GM18498 (cell line): ENCODE measurements at regions not wholly inside any gene's neighbourhood (a gene's known extent, or its start where the extent isn't known, plus 50 kb on each side); places are given as distances from the start of the nearest gene placed in this dataset.

Experiments used
- ATAC-seq: cut with Tn5 transposase; IDR thresholded peaks from one replicate; pipeline ENCODE4 v1.9.1; 2021; ENCODE audit warnings: mild to moderate bottlenecking, moderate library complexity; ENCODE audit not compliant: unreplicated experiment

DNA sequence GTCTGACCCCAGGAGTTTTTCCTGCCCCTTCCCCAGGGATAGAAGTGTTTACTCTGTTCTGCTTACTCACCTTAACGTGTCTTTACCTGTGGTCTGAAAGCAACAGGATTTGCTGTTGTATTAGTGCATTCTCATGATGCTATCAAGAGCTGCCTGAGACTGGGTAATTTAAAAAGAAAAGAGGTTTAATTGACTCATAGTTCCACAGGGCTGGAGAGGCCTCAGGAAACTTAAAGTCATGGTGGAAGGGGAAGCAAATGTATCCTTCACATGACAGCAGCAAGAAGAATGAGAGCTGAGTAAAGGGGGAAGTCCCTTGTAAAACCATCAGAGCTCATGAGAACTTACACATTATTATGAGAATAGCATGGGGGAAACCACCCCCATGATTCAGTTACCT is 240.4 kb downstream of the SNAPC1 start:
- ATAC-seq, result no peak

DNA sequence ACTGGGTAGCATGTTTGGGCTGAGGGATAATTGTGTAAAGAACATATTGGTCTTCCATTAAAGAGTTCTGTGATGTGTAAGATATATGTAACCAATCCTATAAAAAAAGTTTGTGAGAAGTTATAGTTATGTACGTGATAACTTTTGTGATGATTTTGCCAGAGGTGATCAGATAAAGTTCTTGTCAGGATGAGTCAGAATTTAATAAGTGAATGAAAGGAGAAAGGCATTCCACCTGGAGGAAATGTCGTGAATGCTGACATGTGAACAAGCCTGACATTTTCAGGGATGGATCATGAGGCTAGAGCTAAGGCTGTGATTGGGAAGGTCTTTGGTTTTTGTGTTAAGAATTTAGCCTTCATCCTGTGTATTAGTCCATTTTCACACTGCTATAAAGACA is 241.5 kb downstream of the SNAPC1 start:
- ATAC-seq, result no peak

- no peak for ATAC-seq
Measured at GRCh38 chr14:62006116-62006731, 244.0 kb downstream of the SNAPC1 start.

GRCh38 chr14:62015243-62015642 is 253.0 kb downstream of the SNAPC1 start:
- ATAC-seq, result no peak

DNA sequence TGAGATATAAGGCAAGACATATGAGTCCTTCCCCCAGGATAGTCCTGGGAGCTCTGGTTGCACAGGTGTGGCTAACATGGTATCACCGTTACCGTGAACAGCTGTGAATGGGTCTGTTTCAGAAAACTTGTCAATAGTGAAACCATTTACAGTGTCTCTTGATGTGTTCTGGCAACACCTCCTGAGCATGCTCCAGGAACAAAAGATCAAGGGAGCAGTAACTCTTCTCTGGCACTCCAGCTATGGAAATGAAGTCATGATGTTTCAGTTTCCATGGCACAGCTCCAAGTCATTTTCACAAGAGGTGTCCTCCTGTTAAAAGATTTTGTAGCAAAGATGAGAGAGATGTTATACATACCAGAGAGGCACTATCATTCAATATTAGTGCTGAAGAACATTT is 253.7 kb downstream of the SNAPC1 start:
- ATAC-seq, result no peak

GRCh38 chr14:62017651-62018230 is 255.5 kb downstream of the SNAPC1 start:
- no peak for ATAC-seq

DNA sequence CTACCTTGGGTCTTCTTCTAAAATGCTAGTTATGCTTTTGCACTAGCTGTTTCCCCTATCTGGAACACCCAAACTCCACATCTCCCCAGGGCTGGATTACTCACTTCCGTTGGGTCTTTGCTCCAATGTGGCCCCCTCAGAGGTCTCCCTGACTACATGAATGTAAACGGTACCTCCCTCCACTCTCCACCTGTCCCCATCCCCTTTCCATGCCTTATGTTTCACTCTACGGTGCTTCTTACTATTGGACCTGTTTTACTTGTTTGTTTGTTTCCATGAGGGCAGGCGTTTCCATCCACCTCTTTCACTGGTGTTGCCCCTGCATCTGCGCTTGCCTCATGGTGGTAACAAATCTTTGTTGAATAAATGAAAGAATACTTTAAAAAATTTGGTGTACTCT is 256.4 kb downstream of the SNAPC1 start:
- no peak for ATAC-seq

GRCh38 chr14:62027958-62028357 is 265.7 kb downstream of the SNAPC1 start:
- no peak for ATAC-seq

DNA sequence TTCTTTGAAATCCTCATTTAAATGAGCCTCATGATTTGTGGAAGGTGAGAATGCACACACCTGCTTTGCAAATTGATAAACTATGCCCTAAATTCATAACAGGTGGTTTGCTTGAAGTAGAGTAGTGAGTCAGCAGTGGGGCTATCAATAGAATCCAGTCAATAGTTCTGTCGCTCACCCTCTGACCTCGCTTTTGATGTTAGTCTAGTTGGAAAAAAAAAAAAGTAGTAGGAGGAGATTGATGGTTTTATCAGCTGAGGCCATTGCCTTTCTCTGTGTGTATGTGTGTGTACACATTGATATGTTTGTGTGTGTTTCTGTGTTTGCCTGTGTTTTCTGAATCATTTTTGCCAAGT is 267.3 kb downstream of the SNAPC1 start:
- ATAC-seq, result peak; percentile 61

GRCh38 chr14:62030387-62030786 is 268.2 kb downstream of the SNAPC1 start:
- peak; percentile 57 for ATAC-seq

- ATAC-seq, result no peak
Measured at GRCh38 chr14:62031504-62031903, 269.3 kb downstream of the SNAPC1 start.

- ATAC-seq, result peak; percentile 80
Measured at GRCh38 chr14:62053188-62053587, 291.0 kb downstream of the SNAPC1 start.

DNA sequence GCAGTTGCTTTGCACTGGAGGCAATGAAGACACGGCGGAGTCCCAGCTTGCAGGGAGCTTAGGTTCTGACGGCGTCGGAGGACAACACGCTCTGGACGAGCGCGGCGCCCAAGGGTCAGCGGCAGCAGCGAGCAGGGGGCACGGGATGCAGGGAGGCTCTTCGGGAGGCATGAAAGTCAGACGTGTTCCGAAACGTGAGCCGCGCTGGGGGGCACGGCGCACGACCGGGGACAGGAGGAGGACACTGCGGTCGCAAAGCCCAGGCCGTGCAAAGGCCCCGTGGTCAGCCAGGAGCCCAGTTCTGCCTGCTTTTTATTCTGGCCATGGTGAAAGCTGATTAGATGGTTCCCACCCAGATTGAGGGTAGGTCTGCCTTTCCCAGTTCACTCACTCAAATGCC is 294.6 kb downstream of the SNAPC1 start:
- no peak for ATAC-seq

DNA sequence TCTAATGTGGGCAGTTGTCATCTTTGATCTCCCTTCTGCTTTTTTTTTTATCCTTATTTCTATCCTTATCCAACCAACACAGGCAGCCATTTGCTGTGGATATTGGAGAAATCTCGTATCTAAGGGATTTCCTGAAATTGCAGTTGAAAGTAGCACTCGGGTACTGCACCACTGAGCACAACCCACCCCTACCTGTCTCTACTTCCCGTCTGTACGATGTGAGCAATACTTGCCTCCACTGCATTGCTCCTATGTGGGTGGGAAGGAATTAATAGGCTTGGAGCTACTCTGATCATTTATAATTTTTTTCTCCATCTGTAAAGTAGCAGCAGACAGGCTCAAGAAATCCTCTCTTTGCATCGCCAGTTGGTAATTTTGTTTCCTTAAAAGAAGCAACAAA is 300.4 kb downstream of the SNAPC1 start:
- no peak for ATAC-seq

- ATAC-seq, result no peak
Measured at GRCh38 chr14:62064751-62065323, 302.6 kb downstream of the SNAPC1 start.

DNA sequence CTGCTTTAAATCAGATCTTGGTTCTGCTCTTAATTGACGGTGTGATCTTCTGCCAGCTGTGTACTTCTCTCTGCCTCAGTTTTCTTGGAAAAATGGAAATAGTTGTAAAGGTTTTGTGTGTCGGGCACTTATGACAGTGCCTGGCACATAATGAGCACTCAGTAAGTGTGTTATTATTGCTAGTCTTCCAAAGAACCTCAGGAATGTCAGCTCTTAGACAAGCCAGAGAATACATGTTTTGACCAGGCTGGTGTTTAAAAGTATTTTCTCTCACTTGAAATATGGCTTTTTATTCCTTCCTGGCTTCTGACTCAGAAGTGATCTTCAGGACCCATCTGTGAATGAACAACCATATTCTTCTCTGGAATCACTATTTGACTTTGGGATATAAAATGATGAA is 304.1 kb downstream of the SNAPC1 start:
- ATAC-seq, result no peak

DNA sequence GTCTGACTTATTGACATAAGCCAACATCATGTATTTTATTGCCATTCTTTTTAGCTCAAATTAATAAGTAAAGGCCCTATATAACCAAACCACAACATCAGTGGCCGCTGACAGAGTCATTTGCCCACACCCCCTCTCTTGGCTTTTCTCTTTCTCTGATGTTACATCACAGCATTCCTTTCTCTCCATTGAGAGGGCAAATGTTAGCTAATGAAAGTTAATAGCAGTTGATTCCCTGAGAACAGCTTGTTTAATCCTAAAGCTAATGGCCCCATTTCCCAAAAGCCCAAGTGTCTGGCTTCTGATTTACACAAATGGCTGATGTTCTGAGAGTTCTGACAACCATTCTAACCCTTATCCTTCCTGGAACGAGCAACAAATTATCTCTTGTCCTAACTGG is 308.8 kb downstream of the SNAPC1 start:
- ATAC-seq, result no peak

GRCh38 chr14:62076368-62076767 is 314.1 kb downstream of the SNAPC1 start:
- no peak for ATAC-seq

DNA sequence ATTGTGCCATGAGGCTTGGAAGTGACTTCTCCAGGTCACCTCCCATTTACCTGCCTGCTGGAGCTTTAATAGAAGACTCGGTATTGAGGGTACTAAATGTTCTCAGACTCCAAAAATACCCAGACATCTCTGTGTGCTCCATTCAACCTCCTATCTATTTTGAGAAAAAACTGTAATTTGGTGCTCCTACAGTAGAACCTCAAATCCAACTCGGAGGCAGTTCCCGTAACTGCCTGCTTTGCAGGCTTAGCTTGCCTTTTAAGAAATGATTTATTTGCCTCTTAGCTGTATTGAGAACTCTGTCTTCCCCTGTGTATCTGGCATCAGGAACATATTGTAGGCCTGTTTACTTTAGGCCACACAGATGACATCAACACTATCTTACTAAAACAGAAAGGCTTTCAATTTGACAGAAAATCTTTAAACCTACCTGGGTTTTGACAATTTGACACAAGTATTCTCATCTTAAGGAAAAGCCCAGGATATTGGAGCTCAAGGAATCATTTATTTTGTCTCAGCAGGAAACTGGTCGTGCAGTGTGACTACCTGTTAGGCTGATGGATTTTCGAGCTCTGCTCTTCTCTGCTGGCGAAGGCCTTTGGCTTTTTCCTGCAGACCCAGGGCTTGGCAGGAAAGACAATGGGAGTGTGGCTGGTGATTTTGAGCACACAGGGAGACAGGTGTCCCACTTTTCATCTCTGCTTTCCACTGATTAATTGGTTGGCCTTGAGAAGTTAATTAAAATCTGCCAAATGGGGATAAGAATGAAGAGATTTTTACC is 314.8 kb downstream of the SNAPC1 start:
- ATAC-seq, result no peak

DNA sequence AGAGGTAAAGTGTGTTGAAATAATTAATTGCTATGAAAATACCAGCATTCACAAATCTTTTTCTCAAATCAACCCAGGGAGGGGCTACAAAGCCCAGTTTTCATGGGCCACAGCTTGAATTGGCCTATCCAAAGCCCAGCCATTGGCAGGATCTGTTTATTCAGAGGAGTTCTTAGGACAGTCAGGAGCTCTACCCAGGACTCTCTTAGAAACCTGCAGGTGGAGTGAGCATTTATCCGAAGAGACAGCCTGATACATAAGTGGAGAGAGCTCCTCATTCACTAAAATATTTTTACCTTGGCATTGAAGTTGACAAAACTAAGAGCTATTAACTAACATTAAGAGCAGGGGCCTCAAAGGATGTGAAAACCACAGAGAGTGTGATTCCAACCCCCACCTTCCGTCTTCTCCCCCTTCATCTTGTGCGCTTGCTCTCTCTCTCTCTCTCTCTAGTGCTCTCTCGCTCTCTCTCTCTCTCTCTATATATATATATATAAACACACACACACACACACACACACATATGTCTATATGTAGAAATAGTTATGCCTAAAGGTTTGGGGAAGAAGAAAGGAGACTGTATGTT is 315.5 kb downstream of the SNAPC1 start:
- peak; percentile 29 for ATAC-seq

DNA sequence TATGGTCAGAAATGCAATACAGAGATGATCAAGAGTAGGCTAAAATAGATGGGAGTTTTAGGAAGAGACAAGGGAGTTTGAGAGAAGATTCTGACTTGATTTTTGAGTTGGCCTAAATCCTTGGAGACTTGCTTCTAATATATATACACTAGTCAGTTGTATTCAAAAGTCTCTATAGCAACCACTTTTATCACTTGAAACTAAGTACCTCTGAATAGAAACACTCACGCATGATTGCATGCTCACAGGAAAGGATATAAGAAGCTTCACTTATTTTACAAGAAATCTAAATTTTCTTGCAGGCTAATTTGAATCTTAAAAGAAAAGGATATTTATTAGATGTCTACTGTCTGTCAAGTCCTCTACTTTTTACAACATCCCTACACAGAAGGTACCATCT is 316.8 kb downstream of the SNAPC1 start:
- peak; percentile 48 for ATAC-seq
